ENCODE measurements at regions not wholly inside any gene's neighbourhood (a gene's known extent, or its start where the extent isn't known, plus 50 kb on each side); places are given as distances from the start of the nearest gene placed in this dataset.

DNA sequence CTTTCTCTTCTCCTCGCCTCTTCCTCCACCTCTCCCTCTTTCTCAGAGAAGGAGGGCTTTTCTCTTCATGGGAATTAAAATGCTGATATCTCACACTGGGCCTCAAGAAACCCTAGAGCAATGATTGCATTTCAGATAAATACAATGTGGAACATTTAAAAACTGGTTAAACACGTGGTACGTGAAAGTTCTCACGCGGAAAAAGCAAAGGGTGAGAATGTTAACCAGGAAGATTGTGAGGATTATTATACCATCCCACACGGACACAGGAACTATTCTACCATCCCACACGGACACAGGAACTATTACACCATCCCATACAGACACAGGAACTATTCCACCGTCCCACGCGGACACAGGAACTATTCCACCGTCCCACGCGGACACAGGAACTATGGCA lies 182.4 kb downstream of the TMEM18 start:
- H3K27ac ChIP-seq, result no peak overlapping the region
- no peak for DNase-seq (ENCODE audit: low read depth, low spot score)

DNA sequence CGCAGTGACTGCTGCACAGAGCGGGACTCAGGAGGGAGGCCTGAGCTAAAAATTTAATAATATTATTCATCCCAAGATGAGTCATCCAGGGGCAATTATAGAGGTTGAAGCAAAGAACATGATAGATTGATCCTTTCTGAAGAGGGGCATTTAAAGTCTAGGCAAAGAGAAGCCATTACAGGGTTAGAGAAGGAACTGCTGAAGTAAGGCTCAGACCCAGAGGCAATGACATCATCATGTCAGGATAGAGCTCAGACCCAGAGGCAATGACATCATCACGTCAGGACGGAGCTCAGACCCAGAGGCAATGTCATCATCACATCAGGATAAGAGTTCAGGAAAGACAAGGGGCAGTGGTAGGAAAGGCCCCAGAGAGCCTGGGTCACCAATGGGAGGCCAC lies 184.0 kb downstream of the TMEM18 start:
- no peak for DNase-seq (ENCODE audit: low read depth, low spot score)
- no peak overlapping the region for H3K27ac ChIP-seq

DNA sequence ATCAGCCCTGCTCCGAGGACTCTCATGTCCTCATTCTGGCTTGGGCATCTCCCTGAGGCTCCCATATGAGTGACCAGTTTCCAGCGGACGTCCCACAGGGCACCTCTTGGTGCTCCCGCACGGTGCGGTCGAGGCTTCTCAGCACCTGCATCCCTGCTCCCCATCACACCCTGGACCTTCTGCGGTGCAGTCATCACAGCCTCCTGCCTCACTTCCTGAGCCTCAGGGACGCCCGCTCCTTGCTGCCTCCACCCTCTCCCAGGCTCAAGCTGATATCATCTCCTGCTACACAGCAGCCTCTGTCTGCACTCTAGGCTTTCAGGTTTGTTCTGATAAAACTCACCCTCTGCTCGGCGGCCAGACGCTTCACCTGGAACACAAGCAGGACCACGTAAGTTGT lies 185.0 kb downstream of the TMEM18 start:
- H3K27ac ChIP-seq, result no peak overlapping the region
- no peak for DNase-seq (ENCODE audit: low read depth, low spot score)

DNA sequence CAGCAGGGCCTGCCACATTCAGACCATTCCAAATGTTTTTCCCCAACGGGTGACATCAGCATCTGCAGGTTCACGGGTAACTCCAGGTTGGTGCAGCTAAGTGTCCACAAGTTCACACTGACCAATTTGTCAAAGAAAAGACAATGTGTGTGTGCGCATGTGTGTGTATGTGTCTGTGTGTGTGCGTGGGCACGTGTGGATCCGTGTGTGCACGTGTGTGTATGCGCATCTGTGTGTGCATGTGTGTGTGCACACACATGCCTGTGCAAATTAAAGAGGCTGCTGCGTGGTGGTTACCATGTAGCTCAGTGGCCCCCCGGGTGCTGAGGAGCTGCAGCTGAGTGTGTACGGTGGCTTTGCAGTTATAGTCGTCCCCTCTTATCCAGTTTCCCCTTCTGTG lies 187.4 kb downstream of the TMEM18 start:
- no peak for DNase-seq (ENCODE audit: low read depth, low spot score)
- H3K27ac ChIP-seq, result no peak overlapping the region

DNA sequence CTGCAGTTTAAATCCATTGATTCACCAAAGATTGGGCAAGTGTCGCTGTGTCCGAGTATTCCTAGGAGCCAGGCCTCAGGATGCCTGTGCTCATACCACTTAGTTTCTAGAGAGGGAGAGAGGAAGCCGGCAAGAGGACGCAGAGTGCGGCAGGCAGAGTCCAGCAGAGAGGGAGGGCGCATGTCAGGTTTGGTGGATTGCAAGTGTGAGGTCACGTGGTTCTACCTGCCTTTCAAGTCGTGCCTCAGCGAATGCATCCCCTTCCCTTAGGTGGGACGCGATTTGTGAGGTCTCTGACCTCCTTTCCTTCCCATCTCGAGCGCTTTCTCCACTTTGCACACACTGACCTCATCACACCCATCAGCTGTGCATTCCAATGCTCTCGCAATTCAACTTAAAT lies 188.1 kb downstream of the TMEM18 start:
- no peak for DNase-seq (ENCODE audit: low read depth, low spot score)

DNA sequence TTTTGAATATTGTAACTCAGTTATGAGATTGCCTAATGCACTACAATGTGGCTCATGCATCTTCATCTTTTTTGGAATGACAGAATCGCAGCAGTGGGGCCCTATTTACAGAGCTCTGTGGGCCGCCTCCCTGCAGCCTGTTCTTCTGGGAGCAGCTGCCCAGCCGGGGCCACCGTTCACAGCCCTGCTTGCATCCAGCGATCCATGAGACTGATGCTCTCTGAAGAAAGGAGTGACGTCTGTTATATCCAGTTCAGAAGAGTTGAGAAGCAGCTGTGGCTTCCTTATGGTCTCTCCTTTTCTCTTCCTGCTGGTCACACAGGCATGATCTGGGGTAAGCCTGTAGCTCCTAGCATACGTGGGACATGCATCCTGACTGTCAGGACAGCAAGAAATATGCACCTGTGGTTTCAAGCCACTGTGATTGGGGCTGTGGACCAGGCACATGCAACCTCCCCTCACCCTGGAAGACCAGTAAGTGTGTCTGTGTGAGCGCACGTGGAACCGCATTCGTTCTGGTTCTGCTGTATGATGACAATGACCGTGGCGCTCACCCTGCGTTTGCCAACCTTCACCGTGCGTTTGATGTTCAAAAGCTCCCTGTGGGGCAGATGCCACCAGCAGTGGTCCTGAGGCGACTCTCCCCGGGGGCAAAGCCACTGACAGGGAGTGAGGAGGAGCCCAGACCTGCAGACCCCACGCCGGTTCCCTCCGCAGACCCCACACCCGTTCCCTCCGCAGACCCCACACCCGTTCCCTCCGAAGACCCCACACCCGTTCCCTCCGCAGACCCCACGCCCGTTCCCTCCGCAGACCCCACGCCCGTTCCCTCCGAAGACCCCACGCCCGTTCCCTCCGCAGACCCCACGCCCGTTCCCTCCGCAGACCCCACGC lies 189.8 kb downstream of the TMEM18 start:
- no peak overlapping the region for H3K27ac ChIP-seq
- no peak for DNase-seq (ENCODE audit: low read depth, low spot score)

More for the DNA sequence above, 188.1 kb downstream of the TMEM18 start:
- H3K27ac ChIP-seq, result no peak overlapping the region

DNA sequence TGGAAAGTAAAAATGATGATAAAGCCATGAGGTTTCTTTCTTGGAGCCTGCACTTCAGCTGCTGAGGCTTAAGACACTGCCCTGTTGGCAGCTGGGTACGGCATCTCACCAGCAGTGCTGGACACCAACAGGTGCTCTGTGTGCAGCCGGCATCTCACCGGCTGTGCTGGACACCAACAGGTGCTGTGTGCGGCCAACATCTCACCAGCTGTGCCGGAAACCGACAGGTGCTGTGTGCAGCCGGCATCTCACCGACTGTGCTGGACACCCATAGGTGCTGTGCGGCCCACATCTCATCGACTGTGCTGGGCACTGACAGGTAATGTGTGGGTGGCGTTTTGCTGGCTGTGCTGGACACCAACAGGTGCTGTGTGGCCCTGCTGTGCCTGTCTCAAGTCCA lies 190.8 kb downstream of the TMEM18 start:
- no peak for DNase-seq (ENCODE audit: low read depth, low spot score)
- H3K27ac ChIP-seq, result no peak overlapping the region

DNA sequence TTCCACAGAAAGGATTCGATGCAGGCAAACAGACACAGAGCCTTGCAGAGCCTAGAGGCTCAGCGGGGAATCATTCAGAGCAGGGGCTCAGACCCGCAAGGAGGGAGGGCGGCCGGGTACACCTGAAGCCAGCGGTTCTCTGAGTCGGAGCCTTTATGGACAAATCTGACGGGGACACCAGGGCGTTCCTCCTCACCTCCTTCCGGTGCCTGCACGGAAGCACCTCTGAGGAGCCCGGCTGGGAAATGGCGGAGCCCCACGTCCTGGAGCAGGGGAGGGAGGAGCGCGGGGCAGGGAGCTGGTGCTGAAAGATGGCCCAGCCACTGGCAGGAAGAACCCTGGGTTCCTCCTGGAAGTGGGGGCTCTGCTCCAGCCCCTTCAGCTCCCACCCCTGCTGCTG lies 193.5 kb upstream of the ALKAL2 start:
- H3K27ac ChIP-seq, result no peak overlapping the region
- DNase-seq (ENCODE audit: low read depth, low spot score), result no peak

DNA sequence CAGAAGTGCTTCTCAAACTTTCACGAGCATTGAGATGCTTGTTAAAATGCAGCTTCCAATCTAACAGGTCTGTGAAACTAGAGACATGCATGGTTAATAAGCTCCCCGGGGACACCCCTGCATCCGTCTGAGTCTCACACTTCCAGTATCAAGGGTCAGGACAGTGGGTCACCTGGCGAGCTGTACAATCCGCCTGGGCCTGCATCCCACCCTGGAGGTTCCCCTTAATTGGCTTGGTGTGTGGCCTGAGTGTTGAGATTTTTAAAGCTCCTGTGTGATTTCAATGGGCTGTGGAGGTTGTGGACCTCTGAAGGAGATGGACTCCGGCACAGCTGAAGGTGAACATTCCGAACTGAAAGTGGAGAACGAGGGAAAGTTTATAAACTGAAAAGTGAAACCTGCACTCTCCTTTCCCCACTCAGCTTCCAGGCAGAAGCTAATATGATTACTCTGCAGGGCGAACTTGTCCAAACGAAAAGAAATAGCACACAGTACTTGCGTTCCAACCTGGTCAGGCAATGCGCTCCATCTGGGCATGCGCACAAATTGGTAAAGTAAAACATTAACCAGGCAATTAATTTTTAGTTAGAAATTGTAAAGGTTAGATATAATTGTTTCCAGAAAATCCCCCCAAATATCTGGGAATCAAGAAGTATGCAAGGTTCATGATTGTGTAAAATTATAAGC lies 191.7 kb upstream of the ALKAL2 start:
- H3K27ac ChIP-seq, result no peak overlapping the region
- no peak for DNase-seq (ENCODE audit: low read depth, low spot score)

DNA sequence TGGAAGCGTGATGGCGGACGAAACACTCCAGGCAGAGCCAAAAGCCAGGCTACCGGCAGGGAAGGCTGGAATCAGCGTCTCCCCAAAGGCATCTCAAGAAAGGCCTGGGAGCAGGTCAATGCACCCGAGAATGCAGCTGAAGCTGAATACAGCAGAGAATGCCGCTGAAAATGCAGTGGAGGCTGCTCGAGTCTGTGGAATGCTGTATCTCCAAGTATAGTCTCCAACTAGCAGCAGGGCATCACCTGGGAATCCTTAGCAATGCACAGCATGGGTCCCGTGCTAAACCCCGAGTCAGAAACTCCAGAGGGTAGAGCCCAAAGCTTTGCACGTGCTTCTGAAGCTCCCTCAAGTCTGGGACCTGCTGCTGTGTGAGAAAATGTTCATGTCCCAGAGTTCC lies 191.1 kb upstream of the ALKAL2 start:
- no peak overlapping the region for H3K27ac ChIP-seq
- DNase-seq (ENCODE audit: low read depth, low spot score), result no peak

DNA sequence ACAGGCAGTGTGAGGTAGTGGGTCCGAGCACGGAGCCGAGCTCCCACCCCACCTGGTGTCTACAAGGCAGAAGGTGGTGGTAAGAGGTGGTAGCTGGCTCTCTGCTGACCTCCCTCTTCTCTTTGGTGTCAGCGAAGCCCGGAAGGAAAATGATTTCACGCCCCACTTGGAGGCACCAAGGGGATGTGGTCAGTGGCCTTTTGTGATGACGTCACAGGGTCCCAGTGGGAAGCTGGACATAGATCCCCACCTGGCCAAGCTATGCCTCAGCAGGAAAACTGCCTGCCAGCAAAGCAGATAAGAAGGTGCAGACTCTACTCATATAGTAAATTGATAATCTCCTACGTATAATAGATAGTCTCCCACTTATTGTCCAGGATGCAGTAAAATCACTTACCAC lies 183.7 kb upstream of the ALKAL2 start:
- H3K27ac ChIP-seq, result no peak overlapping the region
- no peak for DNase-seq (ENCODE audit: low read depth, low spot score)

DNA sequence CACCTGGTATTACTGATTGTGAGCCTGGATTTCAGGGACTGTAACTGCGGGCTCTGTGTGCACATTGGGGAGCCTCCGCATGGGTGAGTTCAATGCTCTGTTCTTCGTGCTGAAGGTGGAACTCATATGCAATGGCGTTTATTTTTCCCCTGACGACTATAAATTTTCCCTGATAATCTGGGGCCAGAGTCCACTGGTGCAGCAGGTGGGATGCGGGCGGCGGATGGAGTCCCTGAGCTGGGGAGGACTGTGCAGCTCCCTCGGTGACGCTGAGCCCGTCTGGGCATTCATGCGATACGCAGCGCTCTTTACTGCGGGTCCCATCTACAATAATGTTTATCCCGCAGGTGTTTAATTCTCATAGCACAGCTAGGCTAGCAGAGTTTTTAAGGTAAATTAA lies 181.6 kb upstream of the ALKAL2 start:
- H3K27ac ChIP-seq, result no peak overlapping the region
- DNase-seq (ENCODE audit: low read depth, low spot score), result no peak

DNA sequence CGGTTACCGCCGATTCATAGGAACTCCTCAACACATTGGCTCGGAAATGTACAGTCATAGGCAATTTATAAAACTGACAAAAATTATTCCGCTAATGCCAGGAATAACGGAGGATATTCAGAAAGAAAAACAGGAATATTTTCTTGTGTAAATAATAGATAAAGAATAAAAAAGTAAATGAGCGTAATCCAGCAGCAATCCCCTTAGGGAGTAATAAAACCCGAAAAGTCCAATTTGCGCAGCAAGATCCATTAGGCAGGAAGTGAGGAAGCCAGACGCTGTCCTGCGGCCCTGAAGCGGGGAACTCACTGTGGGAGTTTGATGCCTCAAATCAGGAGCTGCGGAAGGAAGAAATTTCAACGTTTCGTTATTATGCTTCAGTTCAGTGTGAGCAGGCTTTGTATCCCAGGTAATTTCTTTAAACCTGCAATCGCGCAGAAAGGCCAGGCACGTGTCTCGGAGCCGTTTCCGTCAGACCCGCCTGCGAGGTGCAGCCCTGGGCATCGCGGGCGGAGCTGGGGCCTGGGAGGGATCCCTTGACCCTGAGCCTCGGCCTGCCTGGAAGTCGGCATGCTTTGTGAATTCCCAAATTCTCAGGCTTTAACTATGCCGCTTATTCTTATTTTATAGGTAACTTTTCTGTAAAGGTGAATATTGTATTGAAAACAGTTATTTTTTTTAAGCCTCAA lies 180.9 kb upstream of the ALKAL2 start:
- no peak overlapping the region for H3K27ac ChIP-seq

DNA sequence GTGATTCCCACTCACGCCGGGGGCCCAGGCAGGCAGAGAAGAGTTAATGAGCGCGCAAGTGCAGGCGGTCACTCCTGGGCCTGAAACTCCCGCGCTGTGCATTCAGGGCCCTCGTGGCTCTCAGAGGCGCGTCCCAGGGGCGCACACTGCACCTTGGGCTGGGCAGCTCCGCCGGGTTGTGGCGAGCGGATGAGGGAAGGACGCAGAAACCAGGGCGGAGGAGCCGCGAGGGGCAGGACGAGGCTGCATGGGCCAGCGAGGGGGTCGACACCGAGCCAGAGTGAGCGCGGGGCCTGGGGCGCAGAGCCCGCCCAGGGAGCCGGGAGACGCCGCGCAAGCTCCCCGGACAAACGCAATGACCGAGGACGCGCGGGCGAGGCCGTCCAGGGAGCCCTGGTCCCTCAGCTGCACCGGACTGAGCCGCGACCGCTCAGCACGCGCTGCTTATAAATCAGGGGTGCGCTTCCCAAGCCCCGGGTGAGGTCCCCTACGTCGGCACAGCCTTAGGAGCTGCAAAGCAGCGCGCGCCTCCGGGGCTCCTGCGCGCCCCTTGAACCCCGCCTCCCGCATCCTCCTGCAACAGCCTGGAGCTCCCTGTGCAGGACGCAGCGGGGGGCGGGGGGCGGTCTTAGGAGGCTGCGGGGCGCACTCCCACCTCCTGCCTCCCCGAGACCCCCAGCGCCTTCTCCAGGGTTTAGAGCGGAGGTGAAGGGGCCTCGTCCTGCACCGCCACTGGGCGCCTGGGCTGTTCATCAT lies 180.2 kb upstream of the ALKAL2 start:
- no peak for DNase-seq (ENCODE audit: low read depth, low spot score)
- no peak overlapping the region for H3K27ac ChIP-seq

More for the DNA sequence above, 180.9 kb upstream of the ALKAL2 start:
- DNase-seq (ENCODE audit: low read depth, low spot score), result no peak

DNA sequence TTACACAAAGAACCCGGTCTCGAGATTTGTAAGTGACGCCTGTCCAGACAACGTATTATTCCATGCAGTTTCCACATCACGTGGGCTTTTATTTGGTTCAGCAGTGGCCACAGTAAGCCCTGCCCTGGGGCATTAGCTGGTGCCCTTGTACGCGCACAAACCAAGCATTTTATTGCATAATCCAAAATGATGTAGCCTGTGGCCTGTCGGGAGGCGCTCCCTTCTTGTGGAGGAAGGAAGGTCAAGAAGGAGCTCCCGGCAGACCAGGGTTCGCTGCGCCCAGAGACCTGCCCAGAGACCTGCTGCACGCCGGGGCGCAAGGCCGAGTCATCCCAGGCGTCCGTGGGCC lies 179.6 kb upstream of the ALKAL2 start:
- no peak overlapping the region for H3K27ac ChIP-seq
- DNase-seq (ENCODE audit: low read depth, low spot score), result no peak

DNA sequence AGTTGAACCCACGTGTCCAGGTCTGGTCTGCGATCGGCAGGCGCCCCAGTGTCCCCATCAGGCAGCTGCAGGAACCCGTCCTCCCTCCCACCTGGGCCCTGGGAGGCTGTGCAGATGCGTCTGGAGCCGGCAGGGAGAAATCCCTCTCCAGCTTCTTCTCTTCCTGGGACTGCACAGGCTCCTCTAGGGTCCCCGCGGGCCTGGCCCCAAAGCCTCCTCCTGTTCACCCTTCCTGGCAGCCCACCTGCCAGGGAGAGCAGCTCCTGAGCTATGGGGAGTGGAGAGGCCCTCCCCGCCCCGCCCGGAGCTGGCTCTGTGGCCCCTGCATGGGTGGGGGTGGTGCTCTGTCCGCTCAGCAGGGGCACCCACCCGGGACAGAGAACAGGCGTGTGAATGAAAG lies 179.2 kb upstream of the ALKAL2 start:
- H3K27ac ChIP-seq, result no peak overlapping the region
- DNase-seq (ENCODE audit: low read depth, low spot score), result no peak

DNA sequence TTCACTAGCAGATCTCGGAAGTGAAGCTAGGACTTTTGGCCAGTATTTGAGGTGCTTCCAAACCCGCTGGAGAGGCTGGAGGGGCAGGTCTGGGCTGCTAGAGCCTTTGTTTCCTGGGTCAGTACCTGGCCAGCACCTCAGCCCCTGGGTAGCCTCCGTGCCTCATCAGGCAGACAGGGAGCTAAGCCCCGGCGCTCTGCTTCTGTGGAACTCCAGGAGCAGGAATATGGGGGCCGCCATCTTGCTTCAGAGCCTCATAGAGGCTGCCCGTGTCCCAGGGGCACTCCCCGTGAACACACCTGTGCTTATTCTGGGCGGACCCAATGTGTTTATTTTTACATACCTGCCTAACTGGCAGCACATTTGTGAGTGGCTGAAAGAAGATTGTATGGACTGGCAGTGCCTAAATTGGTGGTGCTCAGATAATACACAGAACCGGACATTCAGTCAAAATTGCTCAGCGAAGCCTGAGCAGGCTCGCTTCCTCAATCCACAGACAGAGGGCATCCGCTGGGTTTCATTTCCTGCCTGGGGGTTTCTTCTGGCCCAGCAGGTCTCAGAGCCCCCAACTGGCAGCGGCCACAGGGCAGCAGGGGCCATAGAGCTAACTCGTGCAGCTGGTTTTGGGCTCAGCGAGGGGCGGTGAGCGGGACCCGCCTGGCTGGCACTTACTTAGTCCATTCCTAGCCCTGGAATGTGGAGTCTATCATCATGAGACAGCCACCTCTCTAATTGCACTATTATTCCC lies 176.8 kb upstream of the ALKAL2 start:
- no peak overlapping the region for H3K27ac ChIP-seq
- no peak for DNase-seq (ENCODE audit: low read depth, low spot score)

DNA sequence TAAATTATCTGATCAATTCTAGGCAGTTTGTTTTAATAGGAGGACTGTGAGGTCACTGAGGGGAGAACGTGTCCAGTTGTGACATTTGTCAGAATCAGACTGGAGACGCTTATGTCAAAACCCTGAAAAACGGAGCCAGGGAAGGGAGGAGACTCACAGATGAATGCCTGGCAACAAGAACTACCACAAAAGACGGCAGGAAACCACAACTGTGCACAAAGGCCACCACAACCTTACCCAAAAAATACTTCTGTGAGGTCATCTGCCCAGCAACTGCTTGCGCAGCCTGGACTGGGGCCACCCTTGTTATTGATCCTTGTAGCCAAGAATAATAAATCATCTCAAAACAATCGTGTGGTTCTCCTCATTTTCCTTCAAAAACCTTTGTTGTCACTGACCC lies 173.0 kb upstream of the ALKAL2 start:
- no peak for DNase-seq (ENCODE audit: low read depth, low spot score)
- H3K27ac ChIP-seq, result no peak overlapping the region

DNA sequence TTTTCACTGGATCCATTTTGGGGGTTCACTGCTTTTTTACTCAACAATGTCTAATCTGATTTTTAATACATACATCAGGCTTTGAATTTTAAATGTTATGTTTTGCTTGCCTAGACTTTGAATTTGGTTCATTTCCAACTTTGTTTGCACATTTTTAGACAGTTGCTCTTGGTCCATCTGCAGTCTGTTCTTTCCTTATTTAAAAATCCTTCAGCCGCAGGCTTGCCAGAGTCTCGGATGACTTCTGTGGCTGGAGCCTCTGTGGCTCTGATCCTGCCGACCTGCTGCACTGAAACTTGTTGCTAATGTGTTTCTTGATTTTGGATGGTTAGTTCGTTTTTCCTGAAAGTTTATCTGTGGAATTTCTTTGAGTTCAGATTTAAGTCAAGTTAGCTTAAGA lies 172.0 kb upstream of the ALKAL2 start:
- DNase-seq (ENCODE audit: low read depth, low spot score), result no peak
- H3K27ac ChIP-seq, result no peak overlapping the region

DNA sequence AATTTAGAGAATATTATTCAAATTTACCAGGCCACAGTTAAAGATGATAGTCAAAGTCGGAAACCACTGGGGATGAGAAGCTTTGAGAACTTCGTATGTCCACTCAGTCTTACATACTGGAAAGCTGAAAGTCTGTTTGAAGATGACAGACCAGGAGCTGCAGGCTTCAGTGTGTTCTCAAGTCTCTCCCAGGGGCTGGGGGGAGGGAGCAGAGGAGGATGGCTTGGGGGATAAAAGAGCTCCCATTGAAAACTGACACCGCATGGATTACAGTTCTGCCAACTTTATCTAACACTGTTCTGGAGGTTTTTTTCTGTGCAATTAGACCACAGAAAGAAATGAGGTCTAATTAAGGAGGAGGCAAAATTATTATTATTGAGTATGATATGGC lies 170.5 kb upstream of the ALKAL2 start:
- no peak overlapping the region for H3K27ac ChIP-seq
- DNase-seq (ENCODE audit: low read depth, low spot score), result no peak
